WTC11 (cell line): ENCODE measurements at regions not wholly inside any gene's neighbourhood (a gene's known extent, or its start where the extent isn't known, plus 50 kb on each side); places are given as distances from the start of the nearest gene placed in this dataset.

Experiments used
- CDX4 ChIP-seq: fragments of 250-450 bp; sonication (Bioruptor Pico); IDR thresholded peaks from 2 replicates; pipeline ENCODE4 v1.9.0; 2021; ENCODE audit warnings: moderate library complexity, mild to moderate bottlenecking, inconsistent platforms, borderline replicate concordance
- CTCF ChIP-seq: fragments of 200-600 bp; IDR thresholded peaks from 2 replicates; pipeline ENCODE4 v1.8.0; 2022; ENCODE audit warnings: antibody characterized with exemption
- ETV6 ChIP-seq: sonication (generic); formaldehyde crosslinking; IDR thresholded peaks from 2 replicates; pipeline ENCODE4 v1.8.1; 2022; ENCODE audit warnings: mild to moderate bottlenecking, missing genetic modification reagents
- HMGXB4 ChIP-seq: sonication (generic); formaldehyde crosslinking; IDR thresholded peaks from 2 replicates; pipeline ENCODE4 v1.8.1; 2023; ENCODE audit warnings: mild to moderate bottlenecking, moderate library complexity, missing genetic modification reagents
- IRF1 ChIP-seq: sonication (generic); formaldehyde crosslinking; IDR thresholded peaks from 2 replicates; pipeline ENCODE4 v1.8.0; 2023; ENCODE audit warnings: missing genetic modification reagents
- NFE2L1 ChIP-seq: sonication (generic); formaldehyde crosslinking; IDR thresholded peaks from 2 replicates; pipeline ENCODE4 v1.8.1; 2023; ENCODE audit warnings: missing genetic modification reagents
- NFYB ChIP-seq: sonication (generic); formaldehyde crosslinking; conservative IDR thresholded peaks from 2 replicates; pipeline ENCODE4 v1.8.0; 2022; ENCODE audit warnings: low read depth, missing genetic modification reagents
- SP1 ChIP-seq: sonication (generic); formaldehyde crosslinking; conservative IDR thresholded peaks from 2 replicates; pipeline ENCODE4 v1.8.1; 2022; ENCODE audit warnings: missing genetic modification reagents
- USF1 ChIP-seq: sonication (generic); formaldehyde crosslinking; IDR thresholded peaks from 2 replicates; pipeline ENCODE4 v1.8.0; 2022; ENCODE audit warnings: mild to moderate bottlenecking, missing genetic modification reagents
- USF2 ChIP-seq: sonication (generic); formaldehyde crosslinking; IDR thresholded peaks from 2 replicates; pipeline ENCODE4 v1.8.1; 2023; ENCODE audit warnings: mild to moderate bottlenecking, missing genetic modification reagents, moderate library complexity

GRCh38 chr22:49310354-49310753 is 517.3 kb downstream of the BRD1 start:
- TF ChIP-seq CTCF: no peak
- no peak for TF ChIP-seq CDX4 (CRISPR knock-in tag)
- TF ChIP-seq USF2 (CRISPR knock-in tag): no peak
- no peak for TF ChIP-seq NFE2L1 (CRISPR knock-in tag)
- no peak for TF ChIP-seq SP1 (CRISPR knock-in tag)
- no peak for TF ChIP-seq ETV6 (CRISPR knock-in tag)
- TF ChIP-seq IRF1 (CRISPR knock-in tag): no peak
- TF ChIP-seq USF1 (CRISPR knock-in tag): no peak
- no peak for TF ChIP-seq NFYB (CRISPR knock-in tag)
- no peak for TF ChIP-seq HMGXB4
